SK-N-SH treated with all-trans-retinoic acid at 6 μM for 48 hours (cell line): ENCODE measurements at regions not wholly inside any gene's neighbourhood (a gene's known extent, or its start where the extent isn't known, plus 50 kb on each side); places are given as distances from the start of the nearest gene placed in this dataset.

Experiments
- ATAC-seq: fragments of 200-7000 bp; cut with Tn5 transposase; 3 replicates; pipeline ENCODE4 v1.9.1; 2020; ENCODE audit warnings: mild to moderate bottlenecking, moderate library complexity
- ARNTL ChIP-seq: fragments of 450-650 bp; formaldehyde crosslinking; IDR thresholded peaks from 2 replicates; pipeline ENCODE4 v1.5.0; 2020; ENCODE audit warnings: low read depth, mild to moderate bottlenecking, moderate library complexity, borderline replicate concordance
- BACH2 ChIP-seq: fragments of 250-450 bp; sonication (Bioruptor Pico); IDR thresholded peaks from 2 replicates; pipeline ENCODE4 v1.9.0; 2021; ENCODE audit warnings: mild to moderate bottlenecking, borderline replicate concordance
- CREB5 ChIP-seq: fragments of 250-450 bp; sonication (Bioruptor Pico); IDR thresholded peaks from 2 replicates; pipeline ENCODE4 v1.5.1; 2020; ENCODE audit warnings: low read depth, mild to moderate bottlenecking, moderate library complexity
- CSDC2 ChIP-seq: fragments of 250-450 bp; sonication (Bioruptor Pico); IDR thresholded peaks from 2 replicates; pipeline ENCODE4 v1.5.0; 2020; ENCODE audit warnings: mild to moderate bottlenecking, moderate library complexity
- CSRNP3 ChIP-seq: fragments of 250-450 bp; sonication (Bioruptor Pico); IDR thresholded peaks from 2 replicates; pipeline ENCODE4 v1.5.1; 2021; ENCODE audit warnings: mild to moderate bottlenecking, moderate library complexity
- ESRRG ChIP-seq: fragments of 250-450 bp; sonication (Bioruptor Pico); IDR thresholded peaks from 2 replicates; pipeline ENCODE4 v1.6.1; 2021; ENCODE audit warnings: mild to moderate bottlenecking
- GLIS3 ChIP-seq: fragments of 250-450 bp; sonication (Bioruptor Pico); IDR thresholded peaks from 2 replicates; pipeline ENCODE4 v1.5.0; 2020; ENCODE audit warnings: mild to moderate bottlenecking, moderate library complexity
- OSR1 ChIP-seq: fragments of 250-450 bp; sonication (Bioruptor Pico); IDR thresholded peaks from 2 replicates; pipeline ENCODE4 v1.8.0; 2022; ENCODE audit warnings: moderate library complexity, mild to moderate bottlenecking, inconsistent platforms
- PATZ1 ChIP-seq: fragments of 250-450 bp; sonication (Bioruptor Pico); IDR thresholded peaks from 2 replicates; pipeline ENCODE4 v1.8.0; 2020; ENCODE audit warnings: mild to moderate bottlenecking, moderate library complexity, borderline replicate concordance
- POU6F1 ChIP-seq: fragments of 250-450 bp; sonication (Bioruptor Pico); IDR thresholded peaks from 2 replicates; pipeline ENCODE4 v1.8.0; 2021; ENCODE audit warnings: low read depth, mild to moderate bottlenecking, moderate library complexity, borderline replicate concordance
- PPARA ChIP-seq: fragments of 250-450 bp; sonication (Bioruptor Pico); IDR thresholded peaks from 2 replicates; pipeline ENCODE4 v1.5.0; 2020; ENCODE audit warnings: mild to moderate bottlenecking, borderline replicate concordance
- RARB ChIP-seq: fragments of 250-450 bp; sonication (Bioruptor Pico); IDR thresholded peaks from 2 replicates; pipeline ENCODE4 v1.8.0; 2021; ENCODE audit warnings: mild to moderate bottlenecking, moderate library complexity
- SNAI2 ChIP-seq: fragments of 250-450 bp; sonication (Bioruptor Pico); IDR thresholded peaks from 2 replicates; pipeline ENCODE4 v1.5.0; 2020; ENCODE audit warnings: mild to moderate bottlenecking, moderate library complexity
- TCF4 ChIP-seq: fragments of 250-450 bp; sonication (Bioruptor Pico); IDR thresholded peaks from 2 replicates; pipeline ENCODE4 v1.8.0; 2021; ENCODE audit warnings: mild to moderate bottlenecking, moderate library complexity, borderline replicate concordance
- TOX ChIP-seq: fragments of 250-450 bp; sonication (Bioruptor Pico); IDR thresholded peaks from 2 replicates; pipeline ENCODE4 v1.8.0; 2021; ENCODE audit warnings: mild to moderate bottlenecking, moderate library complexity, borderline replicate concordance
- ZC3H10 ChIP-seq: fragments of 250-450 bp; sonication (Bioruptor Pico); IDR thresholded peaks from 2 replicates; pipeline ENCODE4 v1.5.1; 2021; ENCODE audit warnings: mild to moderate bottlenecking, moderate library complexity
- ZFP3 ChIP-seq: fragments of 250-450 bp; sonication (Bioruptor Pico); IDR thresholded peaks from 2 replicates; pipeline ENCODE4 v1.5.0; 2020; ENCODE audit warnings: mild to moderate bottlenecking, moderate library complexity
- ZFP30 ChIP-seq: fragments of 450-650 bp; formaldehyde crosslinking; IDR thresholded peaks from 2 replicates; pipeline ENCODE4 v1.5.0; 2022; ENCODE audit warnings: mild to moderate bottlenecking, moderate library complexity
- ZNF8 ChIP-seq: fragments of 450-650 bp; formaldehyde crosslinking; IDR thresholded peaks from 2 replicates; pipeline ENCODE4 v1.5.0; 2020; ENCODE audit warnings: mild to moderate bottlenecking, moderate library complexity

- TF ChIP-seq OSR1 (no peak), ZFP30 (CRISPR knock-in tag) (no peak), POU6F1 (CRISPR knock-in tag) (no peak)
- no peak; the same call in 2 of the 3 replicates for ATAC-seq
Observed at GRCh38 chr1:65065524-65066418, 82.2 kb upstream of the AK4 start.

GRCh38 chr1:65066419-65066765 is 81.6 kb upstream of the AK4 start:
- TF ChIP-seq RARB (no peak), ZC3H10 (CRISPR knock-in tag) (no peak), PPARA (CRISPR knock-in tag) (no peak), POU6F1 (CRISPR knock-in tag) (no peak), ZFP3 (CRISPR knock-in tag) (no peak), PATZ1 (CRISPR knock-in tag) (no peak), CREB5 (CRISPR knock-in tag) (no peak), GLIS3 (CRISPR knock-in tag) (no peak), ZFP30 (CRISPR knock-in tag) (no peak), CSDC2 (CRISPR knock-in tag) (no peak), CSRNP3 (no peak), ESRRG (CRISPR knock-in tag) (no peak), TOX (no peak), ZNF8 (CRISPR knock-in tag) (no peak), TCF4 (no peak), OSR1 (no peak), ARNTL (CRISPR knock-in tag) (no peak)
- no peak; the same call in 1 of the 3 replicates for ATAC-seq

- ATAC-seq, result peak; percentile 63
- TF ChIP-seq TOX, result no peak
- TF ChIP-seq RARB, result no peak
- no peak for TF ChIP-seq CSDC2 (CRISPR knock-in tag)
- TF ChIP-seq CSRNP3, result no peak
- no peak for TF ChIP-seq BACH2 (CRISPR knock-in tag)
- no peak for TF ChIP-seq ZC3H10 (CRISPR knock-in tag)
- no peak for TF ChIP-seq PATZ1 (CRISPR knock-in tag)
- no peak for TF ChIP-seq CREB5 (CRISPR knock-in tag)
- no peak for TF ChIP-seq SNAI2 (CRISPR knock-in tag)
- no peak for TF ChIP-seq ZFP30 (CRISPR knock-in tag)
Observed at GRCh38 chr1:65066766-65067490, 81.1 kb upstream of the AK4 start.
